ENCODE measurements at regions not wholly inside any gene's neighbourhood (a gene's known extent, or its start where the extent isn't known, plus 50 kb on each side); places are given as distances from the start of the nearest gene placed in this dataset.
"Not testable (repeated sequence)": the region's sequence is repeated elsewhere in the genome, so short reads cannot be mapped to it uniquely, and the experiment has no call there.

DNA sequence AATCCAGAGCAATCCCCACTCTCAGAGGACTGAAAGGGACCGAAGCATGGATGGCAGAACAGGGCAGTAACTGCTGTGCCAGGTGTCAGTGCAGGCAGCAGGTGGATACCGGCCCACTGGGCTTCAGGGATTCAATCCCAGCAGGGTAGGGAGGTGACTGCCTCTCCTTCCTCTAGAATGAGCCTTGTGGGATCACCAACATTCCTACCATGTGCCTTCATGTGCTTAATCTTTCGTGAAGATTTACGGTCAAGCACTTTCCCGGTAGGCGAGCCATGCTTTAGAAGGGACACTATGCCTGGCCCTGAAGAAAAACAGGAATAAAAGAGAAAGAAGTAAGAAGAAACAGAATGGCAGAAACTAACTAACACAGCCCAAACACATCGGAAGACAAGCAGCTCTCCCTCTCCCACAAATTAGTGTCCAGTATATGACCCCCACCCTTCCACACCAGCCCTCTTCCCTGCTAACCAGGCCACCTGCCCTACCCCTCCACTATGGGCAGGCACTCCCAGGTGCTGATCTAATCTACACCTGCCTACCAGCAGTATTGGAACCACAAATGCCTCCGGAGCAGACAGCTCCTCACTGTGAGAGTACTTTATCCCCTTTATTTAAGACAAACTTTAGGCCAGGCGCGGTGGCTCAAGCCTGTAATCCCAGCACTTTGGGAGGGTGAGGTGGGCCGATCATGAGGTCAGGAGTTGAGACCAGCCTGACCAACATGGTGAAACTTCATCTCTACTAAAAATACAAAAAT lies 162.5 kb downstream of the NUFIP1 start:
- Histone ChIP-seq H3K4me3 (ENCODE audit: low read depth in 1 of 2, low read length in 2 of 2) (no peak overlapping the region), H3K27me3 (ENCODE audit: insufficient read depth, low read length, poor library complexity) (peaks cover 3% of the 10 kb centered on the region), H3K36me3 (ENCODE audit: insufficient read depth, low read length) (no peaks in the 10 kb centered on the region), H3K79me2 (ENCODE audit: insufficient read depth, low read length) (no peaks in the 10 kb centered on the region), H3K27ac (ENCODE audit: low read length) (no peak overlapping the region), H3K4me1 (ENCODE audit: insufficient read depth, low read length) (no peaks in the 10 kb centered on the region), H3K9ac (ENCODE audit: low read depth, low read length) (no peak overlapping the region), H3K4me2 (ENCODE audit: insufficient read depth, low read length) (no peak overlapping the region), H2AFZ (ENCODE audit: low read depth, low read length) (no peak overlapping the region), H3K9me3 (ENCODE audit: insufficient read depth, low read length, severe bottlenecking) (no peaks in the 10 kb centered on the region), H4K20me1 (ENCODE audit: insufficient read depth, low read length) (no peaks in the 10 kb centered on the region)
- no peak for ATAC-seq (ENCODE audit: insufficient read depth, low read depth)
- no peak for TF ChIP-seq EZH2 (IDR thresholded peaks at IDR 0.05; ENCODE audit: borderline replicate concordance, low read depth, low read length, severe bottlenecking)
- TF ChIP-seq, protein P1, sequence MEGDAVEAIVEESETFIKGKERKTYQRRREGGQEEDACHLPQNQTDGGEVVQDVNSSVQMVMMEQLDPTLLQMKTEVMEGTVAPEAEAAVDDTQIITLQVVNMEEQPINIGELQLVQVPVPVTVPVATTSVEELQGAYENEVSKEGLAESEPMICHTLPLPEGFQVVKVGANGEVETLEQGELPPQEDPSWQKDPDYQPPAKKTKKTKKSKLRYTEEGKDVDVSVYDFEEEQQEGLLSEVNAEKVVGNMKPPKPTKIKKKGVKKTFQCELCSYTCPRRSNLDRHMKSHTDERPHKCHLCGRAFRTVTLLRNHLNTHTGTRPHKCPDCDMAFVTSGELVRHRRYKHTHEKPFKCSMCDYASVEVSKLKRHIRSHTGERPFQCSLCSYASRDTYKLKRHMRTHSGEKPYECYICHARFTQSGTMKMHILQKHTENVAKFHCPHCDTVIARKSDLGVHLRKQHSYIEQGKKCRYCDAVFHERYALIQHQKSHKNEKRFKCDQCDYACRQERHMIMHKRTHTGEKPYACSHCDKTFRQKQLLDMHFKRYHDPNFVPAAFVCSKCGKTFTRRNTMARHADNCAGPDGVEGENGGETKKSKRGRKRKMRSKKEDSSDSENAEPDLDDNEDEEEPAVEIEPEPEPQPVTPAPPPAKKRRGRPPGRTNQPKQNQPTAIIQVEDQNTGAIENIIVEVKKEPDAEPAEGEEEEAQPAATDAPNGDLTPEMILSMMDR (IDR thresholded peaks at IDR 0.05; ENCODE audit: borderline replicate concordance, extremely low read depth, low read length, poor library complexity, severe bottlenecking) = no peak
- DNase-seq = no peak

DNA sequence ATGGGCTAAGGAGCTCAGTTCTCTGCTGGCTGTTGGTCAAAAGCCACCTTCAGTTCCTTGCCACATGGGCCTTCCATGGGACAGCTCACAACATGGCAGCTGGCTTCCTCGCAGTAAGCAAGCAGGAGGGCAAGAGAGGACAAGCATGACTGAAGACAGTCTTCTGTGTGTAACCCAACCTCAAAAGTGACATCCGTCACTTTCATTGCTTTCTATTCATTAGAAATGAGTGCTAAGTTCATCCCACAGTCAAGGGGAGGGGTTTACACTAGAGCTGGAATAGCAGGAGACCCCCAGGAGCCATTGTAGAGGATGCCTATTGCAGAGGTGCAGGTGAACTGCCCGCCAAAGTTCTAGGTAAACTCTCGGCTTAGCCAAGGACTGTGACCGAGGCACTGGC lies 163.3 kb downstream of the NUFIP1 start:
- Histone ChIP-seq H2AFZ (ENCODE audit: low read depth, low read length) (no peak overlapping the region), H4K20me1 (ENCODE audit: insufficient read depth, low read length) (no peaks in the 10 kb centered on the region), H3K27ac (ENCODE audit: low read length) (no peak overlapping the region), H3K27me3 (ENCODE audit: insufficient read depth, low read length, poor library complexity) (peaks cover 3% of the 10 kb centered on the region), H3K4me3 (ENCODE audit: low read depth in 1 of 2, low read length in 2 of 2) (no peak overlapping the region), H3K79me2 (ENCODE audit: insufficient read depth, low read length) (no peaks in the 10 kb centered on the region), H3K9me3 (ENCODE audit: insufficient read depth, low read length, severe bottlenecking) (no peaks in the 10 kb centered on the region), H3K4me1 (ENCODE audit: insufficient read depth, low read length) (no peaks in the 10 kb centered on the region), H3K36me3 (ENCODE audit: insufficient read depth, low read length) (no peaks in the 10 kb centered on the region), H3K9ac (ENCODE audit: low read depth, low read length) (no peak overlapping the region), H3K4me2 (ENCODE audit: insufficient read depth, low read length) (no peak overlapping the region)
- TF ChIP-seq, protein P1 (IDR thresholded peaks at IDR 0.05; ENCODE audit: borderline replicate concordance, extremely low read depth, low read length, poor library complexity, severe bottlenecking) = no peak
- no peak for TF ChIP-seq EZH2 (IDR thresholded peaks at IDR 0.05; ENCODE audit: borderline replicate concordance, low read depth, low read length, severe bottlenecking)
- no peak for DNase-seq
- no peak for ATAC-seq (ENCODE audit: insufficient read depth, low read depth)

DNA sequence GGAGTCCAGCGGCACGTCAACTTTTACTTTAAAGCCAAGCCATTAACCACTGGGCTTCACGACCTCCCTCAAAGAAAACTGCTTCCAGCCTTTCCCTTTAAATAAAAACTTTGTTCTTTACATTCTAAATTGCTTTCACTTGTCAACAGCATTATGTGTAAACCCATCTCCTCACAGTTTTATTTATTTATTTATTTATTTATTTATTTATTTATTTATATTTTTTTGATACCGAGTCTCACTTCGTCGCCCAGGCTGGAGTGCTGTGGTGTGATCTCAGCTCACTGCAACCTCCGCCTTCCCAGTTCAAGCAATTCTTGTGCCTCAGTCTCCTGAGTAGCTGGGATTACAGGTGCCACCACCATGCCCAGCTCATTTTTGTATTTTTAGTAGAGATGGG lies 165.7 kb downstream of the NUFIP1 start:
- H3K4me1 ChIP-seq (ENCODE audit: insufficient read depth, low read length); H3K4me2 ChIP-seq (ENCODE audit: insufficient read depth, low read length); H3K79me2 ChIP-seq (ENCODE audit: insufficient read depth, low read length); H3K9ac ChIP-seq (ENCODE audit: low read depth, low read length); H3K36me3 ChIP-seq (ENCODE audit: insufficient read depth, low read length); H3K27ac ChIP-seq (ENCODE audit: low read length); ATAC-seq (ENCODE audit: insufficient read depth, low read depth); H2AFZ ChIP-seq (ENCODE audit: low read depth, low read length); DNase-seq; H4K20me1 ChIP-seq (ENCODE audit: insufficient read depth, low read length); H3K4me3 ChIP-seq (ENCODE audit: low read depth in 1 of 2, low read length in 2 of 2); H3K27me3 ChIP-seq (ENCODE audit: insufficient read depth, low read length, poor library complexity); H3K9me3 ChIP-seq (ENCODE audit: insufficient read depth, low read length, severe bottlenecking): not testable (repeated sequence)

DNA sequence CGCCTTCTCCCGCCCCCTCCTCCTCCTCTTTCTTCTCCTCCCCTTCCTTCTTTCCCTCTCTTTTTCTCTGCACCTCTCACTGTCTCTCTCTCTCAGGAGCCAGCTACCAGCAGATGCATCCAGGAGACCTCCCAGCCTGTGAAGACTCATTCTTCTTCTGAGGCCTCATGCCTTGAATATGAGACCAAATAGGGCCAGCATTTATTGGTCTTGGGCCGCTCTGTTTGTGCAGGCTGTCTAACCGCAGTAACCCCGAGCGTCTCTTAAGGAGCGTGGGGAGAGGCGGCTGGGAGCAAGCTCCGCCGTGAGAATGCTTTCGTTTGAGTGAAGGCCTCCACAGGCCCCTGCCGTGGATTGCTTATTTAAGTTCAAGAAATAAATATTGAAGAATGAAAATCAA lies 167.0 kb downstream of the NUFIP1 start:
- H3K4me2 ChIP-seq (ENCODE audit: insufficient read depth, low read length) = no peak overlapping the region
- H3K4me1 ChIP-seq (ENCODE audit: insufficient read depth, low read length) = no peaks in the 10 kb centered on the region
- H3K9ac ChIP-seq (ENCODE audit: low read depth, low read length) = no peak overlapping the region
- no peaks in the 10 kb centered on the region for H3K36me3 ChIP-seq (ENCODE audit: insufficient read depth, low read length)
- DNase-seq (no peak), ATAC-seq (ENCODE audit: insufficient read depth, low read depth) (no peak)
- TF ChIP-seq, protein P1 (IDR thresholded peaks at IDR 0.05; ENCODE audit: borderline replicate concordance, extremely low read depth, low read length, poor library complexity, severe bottlenecking) = no peak
- TF ChIP-seq EZH2 (IDR thresholded peaks at IDR 0.05; ENCODE audit: borderline replicate concordance, low read depth, low read length, severe bottlenecking) = no peak
- no peaks in the 10 kb centered on the region for H3K79me2 ChIP-seq (ENCODE audit: insufficient read depth, low read length)
- no peak overlapping the region for H3K4me3 ChIP-seq (ENCODE audit: low read depth in 1 of 2, low read length in 2 of 2)
- H3K27ac ChIP-seq (ENCODE audit: low read length) = no peak overlapping the region
- peaks cover 8% of the 10 kb centered on the region for H3K27me3 ChIP-seq (ENCODE audit: insufficient read depth, low read length, poor library complexity)
- H4K20me1 ChIP-seq (ENCODE audit: insufficient read depth, low read length) = no peaks in the 10 kb centered on the region
- H3K9me3 ChIP-seq (ENCODE audit: insufficient read depth, low read length, severe bottlenecking) = no peaks in the 10 kb centered on the region
- H2AFZ ChIP-seq (ENCODE audit: low read depth, low read length) = no peak overlapping the region
